ENCODE measurements at regions not wholly inside any gene's neighbourhood (a gene's known extent, or its start where the extent isn't known, plus 50 kb on each side); places are given as distances from the start of the nearest gene placed in this dataset.

DNA sequence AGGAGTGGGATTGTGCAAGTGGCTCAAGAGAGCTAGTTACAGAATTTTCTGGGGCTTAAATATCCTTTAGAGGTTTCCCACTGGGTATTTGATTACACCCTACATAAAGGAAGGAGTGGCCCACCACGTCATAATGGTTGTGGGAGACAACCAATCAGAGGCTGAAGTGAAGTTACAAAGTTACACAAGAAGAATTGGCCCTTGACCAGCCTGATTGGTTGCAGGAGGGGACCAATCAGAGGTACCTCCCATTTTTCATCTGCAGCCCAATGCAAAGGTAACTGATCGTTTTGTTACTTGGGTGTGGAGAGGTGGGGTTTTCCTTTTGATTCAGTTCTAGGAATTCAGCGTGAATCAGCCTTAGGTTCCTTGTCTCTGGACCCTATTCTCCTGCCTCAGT, 430.5 kb upstream of the FAT3 start:
- TF ChIP-seq, protein P1, sequence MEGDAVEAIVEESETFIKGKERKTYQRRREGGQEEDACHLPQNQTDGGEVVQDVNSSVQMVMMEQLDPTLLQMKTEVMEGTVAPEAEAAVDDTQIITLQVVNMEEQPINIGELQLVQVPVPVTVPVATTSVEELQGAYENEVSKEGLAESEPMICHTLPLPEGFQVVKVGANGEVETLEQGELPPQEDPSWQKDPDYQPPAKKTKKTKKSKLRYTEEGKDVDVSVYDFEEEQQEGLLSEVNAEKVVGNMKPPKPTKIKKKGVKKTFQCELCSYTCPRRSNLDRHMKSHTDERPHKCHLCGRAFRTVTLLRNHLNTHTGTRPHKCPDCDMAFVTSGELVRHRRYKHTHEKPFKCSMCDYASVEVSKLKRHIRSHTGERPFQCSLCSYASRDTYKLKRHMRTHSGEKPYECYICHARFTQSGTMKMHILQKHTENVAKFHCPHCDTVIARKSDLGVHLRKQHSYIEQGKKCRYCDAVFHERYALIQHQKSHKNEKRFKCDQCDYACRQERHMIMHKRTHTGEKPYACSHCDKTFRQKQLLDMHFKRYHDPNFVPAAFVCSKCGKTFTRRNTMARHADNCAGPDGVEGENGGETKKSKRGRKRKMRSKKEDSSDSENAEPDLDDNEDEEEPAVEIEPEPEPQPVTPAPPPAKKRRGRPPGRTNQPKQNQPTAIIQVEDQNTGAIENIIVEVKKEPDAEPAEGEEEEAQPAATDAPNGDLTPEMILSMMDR (conservative IDR thresholded peaks at IDR 0.05; ENCODE audit: low read depth, low read length), result no peak
- no peak for DNase-seq (ENCODE audit: low read depth)
- H3K4me3 ChIP-seq (ENCODE audit: low read depth, low read length), result no peak overlapping the region

DNA sequence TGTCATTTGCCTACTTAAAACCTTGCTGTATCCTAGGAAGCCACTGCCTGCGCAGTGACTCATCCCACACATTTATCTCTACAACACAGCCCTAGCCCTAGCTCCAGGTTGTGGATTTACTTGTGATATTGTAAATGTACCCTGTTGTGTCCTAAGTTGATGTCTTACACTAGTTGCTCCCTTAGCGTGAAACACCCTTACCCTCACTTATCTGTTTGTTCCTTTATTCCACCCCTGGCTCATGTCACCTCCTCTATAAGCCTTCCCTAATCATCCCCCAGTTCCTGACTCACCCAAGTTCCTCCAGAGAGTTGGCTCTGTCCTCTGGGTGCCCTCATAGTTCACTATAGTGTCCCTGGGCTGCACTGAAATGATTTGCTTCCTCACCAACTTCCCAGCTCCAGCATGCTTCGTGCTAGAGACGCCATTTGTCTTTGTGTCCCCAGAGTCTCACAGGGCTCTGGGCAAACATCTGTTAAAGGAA, 431.8 kb upstream of the FAT3 start:
- TF ChIP-seq, protein P1 (conservative IDR thresholded peaks at IDR 0.05; ENCODE audit: low read depth, low read length), result no peak
- DNase-seq (ENCODE audit: low read depth), result no peak

DNA sequence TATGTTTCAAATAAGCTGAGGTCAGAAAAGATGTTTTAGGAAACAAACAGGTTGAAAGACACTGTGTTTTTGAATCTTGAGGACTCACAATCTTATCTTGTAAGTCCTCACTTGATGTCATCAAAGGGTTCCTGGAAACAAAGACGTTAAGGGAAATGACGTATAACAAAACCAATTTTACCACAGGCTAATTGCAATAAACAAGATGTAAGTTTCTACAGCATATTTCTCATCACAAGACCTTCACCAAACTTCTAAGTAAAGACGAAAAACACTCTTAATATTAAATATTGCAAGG, 433.5 kb upstream of the FAT3 start:
- DNase-seq (ENCODE audit: low read depth), result no peak
- no peak overlapping the region for H3K4me3 ChIP-seq (ENCODE audit: low read depth, low read length)
- TF ChIP-seq, protein P1 (conservative IDR thresholded peaks at IDR 0.05; ENCODE audit: low read depth, low read length), result no peak

More for the DNA sequence above, 431.8 kb upstream of the FAT3 start:
- no peak overlapping the region for H3K4me3 ChIP-seq (ENCODE audit: low read depth, low read length)

DNA sequence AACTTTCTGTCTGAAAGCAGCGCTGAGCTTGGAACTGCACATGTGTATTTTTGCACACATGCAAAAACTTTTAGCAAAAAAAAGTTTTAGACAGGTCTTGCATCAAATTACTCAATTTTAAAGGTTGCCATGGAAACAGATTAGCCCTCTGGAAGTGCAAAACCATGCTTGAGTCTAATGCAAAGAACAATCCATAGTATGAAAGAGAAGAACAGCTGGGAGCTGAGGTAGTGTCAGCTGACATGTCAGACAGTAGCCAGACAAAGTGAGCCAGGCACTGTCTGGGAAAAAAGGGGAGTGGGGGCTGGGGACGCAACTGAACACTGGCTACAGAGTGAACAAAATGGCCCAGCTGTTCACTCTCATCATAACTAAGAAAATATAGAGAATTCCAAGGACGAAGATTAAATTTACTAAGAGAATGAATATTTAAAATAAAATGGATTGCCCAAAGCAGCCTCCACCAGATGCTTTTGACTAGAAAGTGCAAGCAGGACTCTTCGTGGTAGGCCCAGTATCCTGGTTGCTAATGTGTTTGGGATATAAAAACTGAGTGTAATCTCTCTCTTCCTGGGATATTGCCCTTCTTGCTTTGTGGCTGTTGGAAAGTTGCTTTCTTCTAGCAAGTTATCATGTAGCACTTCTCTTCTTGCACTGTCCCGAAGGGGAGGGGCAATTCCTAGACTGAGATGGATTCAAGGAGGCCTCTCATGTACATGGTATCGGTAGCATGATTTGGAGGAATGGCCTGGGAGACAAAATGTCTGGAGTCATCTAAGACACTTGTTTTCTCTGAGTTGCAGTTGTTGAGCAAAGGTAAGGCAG, 434.1 kb upstream of the FAT3 start:
- TF ChIP-seq, protein P1 (conservative IDR thresholded peaks at IDR 0.05; ENCODE audit: low read depth, low read length), result no peak
- DNase-seq (ENCODE audit: low read depth), result no peak
- no peak overlapping the region for H3K4me3 ChIP-seq (ENCODE audit: low read depth, low read length)

DNA sequence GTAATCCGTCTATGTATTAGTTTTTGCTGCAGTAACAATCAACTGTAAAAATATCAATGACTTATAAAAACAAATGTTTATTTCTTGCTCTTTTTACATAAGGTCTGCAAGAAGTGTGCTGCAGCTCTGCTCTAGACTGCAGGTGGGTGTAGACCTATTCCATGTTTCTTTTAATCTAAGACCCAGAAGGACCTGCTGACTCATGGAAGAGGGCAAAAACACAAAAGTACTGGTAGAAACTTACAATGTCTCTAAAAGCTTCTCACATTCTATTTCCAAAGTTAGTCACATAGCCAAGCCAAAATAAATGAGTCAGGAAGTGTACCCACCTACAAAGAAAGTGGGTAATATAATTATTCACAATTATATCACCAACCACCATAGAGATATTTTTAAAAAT, 435.9 kb upstream of the FAT3 start:
- TF ChIP-seq, protein P1 (conservative IDR thresholded peaks at IDR 0.05; ENCODE audit: low read depth, low read length), result no peak
- H3K4me3 ChIP-seq (ENCODE audit: low read depth, low read length), result no peak overlapping the region
- no peak for DNase-seq (ENCODE audit: low read depth)

DNA sequence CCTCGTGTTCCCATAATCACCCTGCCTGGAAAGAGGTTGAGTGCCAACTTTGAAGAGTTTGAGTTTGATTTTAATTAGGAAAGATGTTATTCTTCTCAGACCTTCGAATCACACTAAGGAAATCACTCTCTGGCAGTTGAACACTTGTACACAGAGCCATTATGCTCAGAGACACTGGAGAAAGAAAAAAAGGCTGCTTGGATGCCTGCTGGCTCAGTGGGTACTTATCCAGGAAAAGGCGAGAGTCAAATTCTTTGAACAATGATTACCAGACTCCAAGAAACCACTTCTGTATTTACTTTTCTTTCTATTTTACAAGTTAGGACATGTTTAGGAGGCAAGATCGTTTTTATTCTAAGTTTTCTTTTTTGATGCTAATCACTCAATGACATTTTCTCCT, 438.5 kb upstream of the FAT3 start:
- H3K4me3 ChIP-seq (ENCODE audit: low read depth, low read length), result no peak overlapping the region
- DNase-seq (ENCODE audit: low read depth), result no peak
- TF ChIP-seq, protein P1 (conservative IDR thresholded peaks at IDR 0.05; ENCODE audit: low read depth, low read length), result no peak

DNA sequence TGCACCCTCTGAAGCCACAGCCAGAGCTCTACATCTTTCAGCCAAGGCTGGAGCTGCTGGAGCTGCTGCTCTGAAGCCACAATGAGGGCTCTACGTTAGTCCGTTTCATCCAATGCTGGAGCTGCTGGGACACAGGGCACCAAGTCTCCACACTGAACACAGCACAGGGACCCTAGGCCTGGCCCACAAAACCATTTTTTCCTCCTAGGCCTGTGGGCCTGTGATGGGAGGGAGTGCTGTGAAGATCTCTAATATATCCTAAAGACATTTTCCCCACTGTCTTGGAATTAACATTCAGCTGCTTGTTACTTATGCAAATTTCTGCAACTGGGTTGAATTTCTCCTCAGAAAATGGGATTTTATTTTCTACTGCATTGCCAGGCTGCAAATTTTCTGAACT, 441.4 kb upstream of the FAT3 start:
- TF ChIP-seq, protein P1 (conservative IDR thresholded peaks at IDR 0.05; ENCODE audit: low read depth, low read length), result no peak
- DNase-seq (ENCODE audit: low read depth), result no peak
- no peak overlapping the region for H3K4me3 ChIP-seq (ENCODE audit: low read depth, low read length)
